HG02623 (cell line): ENCODE measurements at regions not wholly inside any gene's neighbourhood (a gene's known extent, or its start where the extent isn't known, plus 50 kb on each side); places are given as distances from the start of the nearest gene placed in this dataset.

Experiments used
- ATAC-seq: cut with Tn5 transposase; IDR thresholded peaks from one replicate; pipeline ENCODE4 v1.9.1; 2021; ENCODE audit warnings: moderate library complexity; ENCODE audit not compliant: unreplicated experiment

DNA sequence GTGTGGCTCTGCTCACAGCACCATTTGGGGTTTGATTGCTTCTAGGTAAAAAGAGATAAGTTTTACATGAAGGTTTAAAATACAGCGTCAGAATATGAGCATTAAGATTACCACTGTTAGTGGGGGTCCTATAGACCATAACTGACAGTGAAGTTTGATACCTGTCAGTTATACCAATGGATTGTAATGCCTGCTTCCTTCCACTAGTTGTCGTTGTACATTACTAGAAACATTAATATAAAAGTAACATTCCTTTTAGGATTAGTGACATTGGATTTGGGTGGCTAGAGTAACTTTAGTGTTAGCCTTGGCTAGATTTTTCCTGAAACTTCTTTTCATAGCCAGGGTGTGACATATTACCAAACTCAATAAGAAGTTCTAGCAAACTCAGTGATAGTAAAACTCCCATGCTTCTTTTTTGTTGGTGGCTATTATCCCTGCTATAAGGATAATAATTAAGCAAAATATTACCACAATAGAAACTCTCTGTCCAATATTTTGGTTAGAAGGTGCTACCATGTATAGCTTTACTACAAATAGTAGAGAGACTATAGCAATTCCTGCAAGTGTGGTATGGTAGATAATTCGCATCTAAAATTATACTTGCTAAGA lies 57.1 kb downstream of the FAM181B start:
- ATAC-seq: no peak

DNA sequence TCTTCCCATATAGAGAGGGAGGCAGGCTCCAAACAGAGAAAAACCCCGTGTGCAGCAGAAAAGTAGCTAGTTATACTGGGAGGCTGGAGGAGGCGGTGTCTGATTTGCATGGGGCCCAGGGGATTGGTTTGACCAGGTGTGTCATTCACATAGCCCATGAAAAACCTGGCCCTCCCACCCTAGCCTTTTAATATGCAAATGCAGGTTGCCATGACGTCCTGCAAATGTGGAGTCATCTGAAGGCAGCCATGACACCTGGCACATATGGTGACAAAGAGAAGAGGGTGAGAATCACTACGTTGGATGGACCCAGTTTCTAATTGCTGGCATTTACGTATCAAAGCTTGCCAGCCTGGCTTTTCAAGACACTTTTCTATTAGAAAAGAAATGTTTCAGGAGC lies 57.8 kb downstream of the FAM181B start:
- ATAC-seq: no peak

- ATAC-seq: no peak
These were observed 60.0 kb downstream of the FAM181B start for GRCh38 chr11:82673631-82674030.

GRCh38 chr11:82671451-82671850 lies 62.2 kb downstream of the FAM181B start:
- ATAC-seq: no peak

DNA sequence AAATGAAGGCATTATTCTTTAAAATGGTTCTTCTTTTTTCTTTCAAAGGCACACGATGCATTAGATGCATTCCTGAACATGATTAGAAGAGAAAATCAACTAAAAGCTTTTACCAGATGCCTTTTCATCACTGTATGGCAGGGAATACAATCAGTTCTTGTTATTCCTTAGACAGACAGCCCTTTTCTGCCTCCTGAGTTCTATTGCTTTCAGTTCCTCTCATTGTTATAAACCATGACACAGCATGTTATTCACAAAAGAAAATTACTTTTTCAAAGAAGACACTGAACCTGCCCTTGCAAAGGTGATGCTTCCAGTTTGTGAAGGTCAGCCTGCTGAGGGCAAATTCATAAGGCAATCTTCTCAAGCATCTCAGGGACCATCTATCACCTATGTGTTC lies 70.1 kb downstream of the FAM181B start:
- ATAC-seq: no peak

DNA sequence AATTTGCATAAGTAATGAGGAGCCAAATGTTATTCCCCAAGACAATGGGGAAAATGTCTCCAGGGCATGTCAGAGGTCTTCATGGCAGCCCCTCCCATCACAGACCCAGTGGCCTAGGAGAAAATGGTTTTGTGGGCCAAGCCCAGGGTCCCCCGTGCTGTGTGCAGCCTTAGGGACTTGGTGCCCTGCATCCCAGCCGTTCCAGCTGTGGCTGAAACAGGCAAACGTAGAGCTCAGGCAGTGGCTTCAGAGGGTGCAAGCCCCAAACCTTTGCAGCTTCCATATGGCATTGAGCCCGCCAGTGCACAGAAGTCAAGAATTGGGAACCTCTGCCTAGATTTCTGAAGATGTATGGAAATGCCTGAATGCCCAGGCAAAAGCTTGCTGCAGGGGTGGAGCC lies 79.9 kb downstream of the FAM181B start:
- ATAC-seq: no peak

DNA sequence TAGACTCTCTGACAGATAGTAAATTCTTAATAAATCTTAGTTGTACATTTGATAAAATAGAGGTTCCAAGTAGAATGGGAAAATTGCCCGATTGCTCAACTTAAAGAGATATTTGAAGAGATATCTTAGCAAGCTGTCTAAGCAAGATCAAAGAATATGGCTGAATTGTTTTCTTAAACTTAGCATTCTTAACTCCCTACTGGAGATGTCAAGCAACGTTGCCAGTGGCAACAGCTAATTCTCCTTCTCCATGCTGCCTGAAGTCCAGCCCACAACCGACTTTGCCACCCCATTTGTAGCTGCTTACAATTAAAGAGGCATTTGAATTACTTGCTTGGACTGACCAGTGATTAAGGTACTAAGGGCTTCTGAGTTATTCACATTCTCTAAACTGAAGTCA lies 94.4 kb downstream of the FAM181B start:
- ATAC-seq: no peak

- ATAC-seq: no peak
These were observed 97.0 kb downstream of the FAM181B start for GRCh38 chr11:82636615-82637014.

GRCh38 chr11:82634091-82634490 lies 99.6 kb downstream of the FAM181B start:
- no peak for ATAC-seq

DNA sequence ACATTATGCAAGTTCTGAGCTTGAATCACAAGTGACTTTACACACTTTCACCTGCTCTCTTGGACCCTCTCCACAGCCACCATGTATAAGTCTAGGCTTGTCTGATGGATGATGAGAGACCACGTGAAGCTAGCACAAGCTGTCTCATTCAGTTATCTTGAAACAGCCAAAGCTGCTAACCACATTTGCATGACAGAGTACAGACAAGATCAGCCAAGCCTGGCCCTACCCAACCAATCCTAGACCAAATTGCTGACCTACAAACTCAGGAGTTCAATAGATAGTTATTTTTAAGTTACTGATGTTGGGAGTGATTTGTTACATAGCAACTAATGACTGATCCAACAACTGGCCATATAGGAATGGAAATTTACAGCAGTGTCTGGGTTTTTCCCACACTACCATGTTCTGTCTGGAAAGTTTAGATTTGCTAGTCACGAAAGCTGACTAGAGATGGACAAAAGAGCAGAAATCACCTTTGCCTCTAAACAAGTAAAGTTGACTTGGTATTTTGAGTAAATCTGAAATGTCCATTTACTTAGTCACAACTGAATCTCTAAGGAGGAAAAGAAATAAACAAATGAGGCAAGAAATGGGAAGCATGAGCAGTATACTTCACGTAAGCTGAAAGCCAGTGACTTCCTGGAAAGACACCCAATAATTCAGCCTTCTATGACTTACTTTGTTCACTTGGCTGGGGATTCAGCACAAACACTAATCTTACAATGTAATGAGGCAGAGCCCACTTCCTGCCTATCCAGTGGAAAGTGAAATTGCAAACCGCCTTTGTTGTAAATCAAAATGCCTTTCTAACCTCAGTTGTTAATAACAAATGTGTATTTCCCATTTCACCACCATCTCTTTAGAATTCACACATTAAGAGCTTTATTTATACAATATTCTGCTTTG lies 101.7 kb downstream of the FAM181B start:
- no peak for ATAC-seq

DNA sequence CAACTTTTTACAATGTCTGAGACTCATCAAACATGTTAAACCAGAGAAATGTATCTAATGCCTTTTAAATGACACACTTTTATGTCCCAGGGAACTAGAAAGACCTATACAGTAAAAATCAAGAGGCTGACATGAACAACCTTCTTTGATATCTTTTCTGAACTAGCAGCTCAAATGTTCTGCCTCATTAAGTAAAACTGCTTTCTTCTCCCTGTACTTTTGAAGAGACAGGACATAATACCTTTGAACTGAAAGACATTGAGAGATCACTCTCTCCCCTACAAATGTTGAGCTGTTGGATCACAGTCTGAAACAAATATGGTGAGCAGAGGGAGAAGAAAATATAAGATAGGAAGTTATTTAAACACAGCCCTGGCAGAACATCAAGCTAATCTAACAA lies 123.0 kb downstream of the FAM181B start:
- ATAC-seq: no peak

GRCh38 chr11:82606738-82607137 lies 126.9 kb downstream of the FAM181B start:
- no peak for ATAC-seq

GRCh38 chr11:82601711-82602110 lies 132.0 kb downstream of the FAM181B start:
- ATAC-seq: no peak

DNA sequence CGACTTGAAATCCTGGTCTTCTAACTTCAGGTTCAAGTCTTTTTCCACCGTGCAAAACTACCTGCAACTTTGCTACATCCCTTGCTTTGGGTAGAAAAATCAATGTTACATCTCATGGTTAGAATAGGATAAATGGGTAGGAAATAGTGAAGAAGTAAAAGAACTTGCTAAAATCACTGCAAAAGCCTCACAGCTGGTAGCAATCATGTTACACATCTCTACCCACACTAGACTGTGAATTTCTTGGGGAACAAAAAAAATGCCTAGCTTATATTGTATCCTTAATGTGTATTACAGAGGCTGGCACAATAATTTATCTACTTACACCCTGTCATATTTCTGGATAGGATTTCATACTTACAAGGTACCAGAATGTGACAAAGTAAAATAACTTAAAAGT lies 133.8 kb downstream of the FAM181B start:
- ATAC-seq: no peak

- ATAC-seq: no peak
These were observed 147.1 kb downstream of the FAM181B start for GRCh38 chr11:82586581-82586980.

GRCh38 chr11:82577246-82577645 lies 156.4 kb downstream of the FAM181B start:
- no peak for ATAC-seq

DNA sequence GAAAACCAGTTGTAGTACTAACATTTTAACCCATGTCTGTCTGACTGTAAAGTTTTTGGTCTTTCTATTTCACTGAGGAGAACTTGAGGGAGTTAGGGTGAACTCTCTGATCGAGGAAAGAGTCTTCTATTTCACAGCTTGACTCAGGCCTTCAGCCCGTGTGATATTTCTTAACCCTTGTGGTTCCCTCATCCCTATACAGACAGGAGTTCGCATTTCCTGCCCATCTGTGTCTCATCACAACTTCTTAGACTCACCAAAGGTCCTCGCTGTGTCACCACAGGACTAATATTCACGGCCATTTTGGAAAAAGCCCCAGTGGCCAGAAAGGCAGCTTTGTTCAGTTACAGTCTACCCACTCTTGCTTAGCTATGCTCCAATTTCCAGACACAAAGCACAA lies 172.8 kb downstream of the FAM181B start:
- ATAC-seq: no peak

- ATAC-seq: no peak
These were observed 174.1 kb downstream of the FAM181B start for GRCh38 chr11:82559609-82560008.

- ATAC-seq: peak; percentile 100
These were observed 176.4 kb downstream of the FAM181B start for GRCh38 chr11:82557274-82557673.

DNA sequence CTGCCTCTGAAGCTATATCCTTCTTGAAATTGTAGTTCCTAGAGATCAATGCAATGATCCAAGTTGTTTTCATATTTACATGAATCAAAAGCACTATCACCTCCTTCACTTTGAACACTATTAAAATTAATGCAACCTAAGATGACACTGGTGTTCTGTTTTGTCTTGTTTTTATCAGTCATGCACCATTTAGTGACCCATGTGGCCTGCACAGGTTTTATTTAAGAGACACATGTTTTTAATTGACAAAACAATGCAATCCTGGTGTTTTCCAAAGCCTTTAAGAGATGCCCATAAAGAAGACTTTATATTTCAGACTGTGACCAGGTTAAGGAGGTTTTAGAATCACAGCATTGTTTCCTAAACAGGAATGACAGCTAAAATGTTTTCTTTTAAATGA lies 177.5 kb downstream of the FAM181B start:
- no peak for ATAC-seq

DNA sequence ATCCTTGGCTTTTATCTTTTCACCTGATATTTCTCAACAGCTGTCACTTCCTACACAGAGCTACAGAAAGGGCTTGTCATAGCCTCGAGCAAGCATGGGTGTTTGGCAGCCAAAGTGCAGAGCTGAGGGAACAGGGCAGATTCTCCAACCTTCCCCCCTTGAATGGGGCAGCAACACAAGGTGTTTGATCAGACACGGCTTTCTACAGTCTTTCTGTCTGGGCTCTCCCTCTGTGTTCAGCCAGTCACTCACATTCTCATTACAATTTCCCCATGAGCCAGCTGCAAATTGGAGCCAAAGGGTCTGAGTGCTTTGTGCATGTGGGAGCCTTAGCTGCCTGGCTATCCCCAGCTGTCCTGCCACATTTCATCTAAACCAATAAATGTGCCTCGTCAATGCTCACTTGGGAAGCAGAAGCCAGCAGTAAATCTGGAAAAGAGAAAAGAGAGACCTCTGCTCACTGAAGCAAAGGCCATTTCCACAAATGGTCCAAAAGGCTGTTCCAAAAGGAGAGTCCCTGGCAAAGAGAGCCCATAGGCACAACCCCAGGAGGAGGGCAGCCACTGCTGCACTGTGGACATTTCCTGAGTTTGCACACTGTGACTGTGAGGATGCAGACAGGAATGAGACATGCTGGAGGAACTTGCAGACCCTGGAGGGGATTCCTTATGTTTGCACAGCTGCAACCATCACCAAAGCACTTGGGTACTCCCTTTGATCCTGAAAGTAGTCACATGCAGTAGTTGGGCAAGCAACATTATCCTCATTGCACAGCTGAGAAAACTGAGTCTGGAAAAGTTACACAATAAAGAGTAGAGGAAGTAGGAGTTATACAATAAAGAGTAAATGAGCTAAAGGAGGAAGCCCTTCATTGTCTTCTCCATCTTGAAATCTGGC lies 186.8 kb downstream of the FAM181B start:
- no peak for ATAC-seq
